Limb (tissue), 2 donors: ENCODE measurements at regions not wholly inside any gene's neighbourhood (a gene's known extent, or its start where the extent isn't known, plus 50 kb on each side); places are given as distances from the start of the nearest gene placed in this dataset.
"Not testable (repeated sequence)": the region's sequence is repeated elsewhere in the genome, so short reads cannot be mapped to it uniquely, and the experiment has no call there.

Experiments
- DNase-seq, 2 donors: peaks; one replicate each; pipeline ENCODE4 v3.0.0-alpha.2; 2016; ENCODE audit errors: extremely low spot score in 2 of 2

DNA sequence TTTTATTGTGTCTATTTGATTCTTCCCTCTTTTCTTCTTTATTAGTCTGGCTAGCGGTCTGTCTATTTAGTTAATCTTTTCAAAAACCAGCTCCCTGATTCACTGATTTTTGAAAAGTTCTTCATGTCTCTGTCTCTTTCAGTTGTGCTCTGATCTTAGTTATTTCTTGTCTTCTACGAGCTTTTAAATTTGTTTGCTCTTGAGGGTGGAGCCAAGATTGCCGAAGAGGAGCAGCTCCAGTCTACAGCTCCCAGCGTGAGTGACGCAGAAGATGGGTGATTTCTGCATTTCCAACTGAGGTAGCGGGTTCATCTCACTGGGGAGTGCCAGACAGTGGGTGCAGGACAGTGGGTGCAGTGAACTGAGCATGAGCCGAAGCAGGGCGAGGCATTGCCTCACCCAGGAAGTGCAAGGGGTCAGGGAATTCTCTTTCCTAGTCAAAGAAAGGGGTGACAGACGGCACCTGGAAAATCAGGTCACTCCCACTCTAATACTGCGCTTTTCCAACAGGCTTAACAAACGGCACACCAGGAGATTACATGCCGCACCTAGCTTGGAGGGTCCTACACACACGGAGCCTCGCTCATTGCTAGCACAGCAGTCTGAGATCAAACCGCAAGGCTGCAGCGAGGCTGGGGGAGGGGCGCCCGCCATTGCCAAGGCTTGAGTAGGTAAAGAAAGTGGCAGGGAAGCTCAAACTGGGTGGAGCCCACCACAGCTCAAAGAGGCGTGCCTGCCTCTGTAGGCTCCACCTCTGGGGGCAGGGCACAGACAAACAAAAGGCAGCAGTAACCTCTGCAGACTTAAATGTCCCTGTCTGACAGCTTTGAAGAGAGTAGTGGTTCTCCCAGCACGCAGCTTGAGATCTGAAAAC is 220.6 kb upstream of the IRAK1BP1 start:
- not testable (repeated sequence) for DNase-seq

DNA sequence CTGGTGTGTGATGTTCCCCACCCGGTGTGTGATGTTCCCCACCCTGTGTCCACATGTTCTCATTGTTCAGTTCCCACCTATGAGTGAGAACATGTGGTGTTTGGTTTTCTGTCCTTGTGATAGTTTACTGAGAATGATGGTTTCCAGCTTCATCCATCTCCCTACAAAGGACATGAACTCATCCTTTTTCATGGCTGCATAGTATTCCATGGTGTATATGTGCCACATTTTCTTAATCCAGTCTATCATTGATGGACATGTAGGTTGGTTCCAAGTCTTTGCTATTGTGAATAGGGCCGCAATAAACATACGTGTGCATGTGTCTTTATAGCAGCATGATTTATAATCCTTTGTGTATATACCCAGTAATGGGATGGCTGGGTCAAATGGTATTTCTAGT is 201.5 kb upstream of the IRAK1BP1 start:
- not testable (repeated sequence) for DNase-seq

DNA sequence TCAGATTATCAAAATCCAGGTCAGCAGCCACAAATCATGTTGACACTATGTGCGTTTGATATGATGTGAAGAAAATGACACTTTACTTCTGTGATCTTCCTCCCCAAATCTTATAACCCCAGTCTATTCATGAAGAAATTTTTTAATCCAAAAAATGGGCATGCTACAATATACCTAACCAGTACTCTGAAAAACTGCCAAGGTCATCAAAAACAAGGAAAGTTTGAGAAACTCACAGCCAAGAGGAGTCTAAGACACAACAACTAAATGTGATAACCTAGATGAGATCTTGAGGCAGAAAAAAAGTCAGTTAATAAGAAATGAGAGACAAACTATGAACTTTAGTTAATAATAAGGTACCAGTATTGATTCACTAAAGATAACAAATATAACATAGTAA is 200.6 kb upstream of the IRAK1BP1 start:
- DNase-seq = no peak

DNA sequence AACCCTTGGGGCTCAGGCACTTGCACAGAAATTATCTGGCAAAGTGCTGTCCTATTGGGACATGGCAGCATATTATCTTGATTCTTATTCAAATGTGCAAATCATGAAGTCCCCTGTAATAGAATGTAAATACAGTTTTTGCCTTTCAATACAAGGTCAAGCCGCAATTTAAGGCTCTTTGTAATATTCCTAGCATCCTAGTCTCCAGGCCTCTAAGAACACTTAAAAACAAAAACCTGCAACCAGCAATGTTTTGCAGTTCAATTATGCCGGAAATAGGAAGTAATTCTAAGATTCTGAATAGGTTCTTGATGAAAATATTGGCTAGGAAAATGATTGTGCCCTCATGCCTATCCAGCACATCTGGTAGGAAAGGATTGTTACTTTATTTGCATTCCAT is 197.2 kb upstream of the IRAK1BP1 start:
- DNase-seq = no peak

DNA sequence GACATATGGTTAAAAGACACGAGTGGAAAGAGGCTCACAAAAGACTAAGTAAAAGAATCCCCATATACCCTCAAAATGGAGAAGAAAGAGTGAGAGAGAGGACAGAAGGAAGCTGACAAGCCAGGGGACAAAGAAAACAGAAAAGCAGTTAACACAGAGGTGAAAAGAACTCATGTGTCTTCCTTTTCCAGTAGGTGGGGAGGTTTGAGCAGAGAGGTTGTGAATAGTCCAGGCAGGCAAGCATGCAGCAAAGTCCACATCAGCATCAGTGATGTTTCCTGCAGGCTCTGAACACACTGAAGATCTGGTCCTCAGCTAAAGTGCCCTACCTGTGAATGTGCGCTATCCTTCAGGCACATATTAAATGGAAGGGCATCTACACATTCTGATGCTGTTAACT is 196.5 kb upstream of the IRAK1BP1 start:
- no peak for DNase-seq

DNA sequence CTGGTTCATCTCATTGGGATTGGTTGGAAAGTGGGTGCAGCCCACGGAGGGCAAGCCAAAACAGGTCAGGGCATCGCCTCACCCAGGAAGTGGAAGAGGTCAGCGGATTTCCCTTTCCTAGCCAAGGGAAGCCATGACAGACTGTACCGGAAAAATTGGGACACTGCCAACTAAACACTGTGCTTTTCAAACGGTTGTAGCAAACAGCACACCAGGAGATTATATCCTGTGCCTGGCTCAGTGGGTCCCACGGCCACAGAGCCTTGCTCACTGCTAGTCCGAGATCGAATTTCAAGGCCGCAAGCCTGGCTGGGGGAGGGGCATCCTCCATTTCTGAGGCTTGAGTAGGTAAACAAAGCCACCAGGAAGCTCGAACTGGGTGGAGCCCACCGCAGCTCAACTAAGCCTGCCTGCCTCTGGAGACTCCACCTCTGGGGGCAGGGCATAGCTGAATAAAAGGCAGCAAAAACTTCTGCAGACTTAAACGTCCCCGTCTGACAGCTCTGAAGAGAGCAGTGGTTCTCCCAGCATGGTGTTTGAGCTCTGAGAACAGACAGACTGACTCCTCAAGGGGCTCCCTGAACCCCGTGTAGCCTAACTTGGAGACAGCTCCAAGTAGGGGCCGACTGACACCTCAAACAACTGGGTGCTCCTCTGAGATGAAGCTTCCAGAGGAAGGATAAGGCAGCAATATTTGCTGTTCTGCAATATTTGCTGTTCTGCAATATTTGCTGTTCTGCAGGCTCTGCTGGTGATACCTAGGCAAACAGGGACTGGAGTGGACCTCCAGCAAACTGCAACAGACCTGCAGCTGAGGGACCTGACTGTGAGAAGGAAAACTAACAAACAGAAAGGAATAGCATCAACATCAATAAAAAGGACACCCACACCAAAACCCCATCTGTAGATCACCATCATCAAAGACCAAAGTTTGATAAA is 191.0 kb upstream of the IRAK1BP1 start:
- not testable (repeated sequence) for DNase-seq

DNA sequence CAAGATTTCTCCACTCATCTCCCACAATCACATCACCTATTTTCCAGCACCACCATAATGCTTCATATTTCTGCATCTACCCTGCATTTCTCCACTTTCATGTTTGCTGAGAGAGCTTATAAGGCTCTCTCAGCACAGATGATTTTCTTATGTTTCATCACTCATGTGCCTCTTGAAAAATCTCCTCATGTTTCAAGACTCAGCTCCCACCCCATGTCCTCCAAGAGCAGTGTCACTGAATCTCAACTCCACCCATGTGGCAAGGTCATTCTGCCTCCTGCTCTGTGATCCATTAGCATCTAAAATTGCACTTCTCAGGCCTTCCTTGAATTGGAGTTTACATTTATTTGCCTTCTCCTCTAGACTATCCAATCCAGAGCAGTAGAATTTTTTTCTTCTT is 178.7 kb upstream of the IRAK1BP1 start:
- no peak for DNase-seq

DNA sequence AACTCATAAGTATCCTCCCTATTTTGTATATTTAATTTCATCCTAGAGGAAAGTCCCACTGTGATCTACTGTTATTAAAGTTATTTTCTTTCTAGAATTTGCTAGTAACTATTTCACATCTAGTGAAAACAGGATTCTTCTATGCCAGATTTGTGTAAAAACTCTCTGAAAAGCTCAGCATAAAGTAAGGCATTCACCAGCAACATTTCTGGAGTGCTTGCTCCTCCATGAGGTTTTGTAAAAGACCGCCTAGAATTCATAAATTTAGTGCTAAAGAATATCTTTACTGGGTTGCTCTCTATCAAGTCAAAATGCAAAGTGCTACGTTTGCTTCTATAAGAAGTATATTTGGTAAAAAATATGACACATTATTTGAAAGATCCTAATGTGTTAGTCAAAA is 173.5 kb upstream of the IRAK1BP1 start:
- no peak for DNase-seq

DNA sequence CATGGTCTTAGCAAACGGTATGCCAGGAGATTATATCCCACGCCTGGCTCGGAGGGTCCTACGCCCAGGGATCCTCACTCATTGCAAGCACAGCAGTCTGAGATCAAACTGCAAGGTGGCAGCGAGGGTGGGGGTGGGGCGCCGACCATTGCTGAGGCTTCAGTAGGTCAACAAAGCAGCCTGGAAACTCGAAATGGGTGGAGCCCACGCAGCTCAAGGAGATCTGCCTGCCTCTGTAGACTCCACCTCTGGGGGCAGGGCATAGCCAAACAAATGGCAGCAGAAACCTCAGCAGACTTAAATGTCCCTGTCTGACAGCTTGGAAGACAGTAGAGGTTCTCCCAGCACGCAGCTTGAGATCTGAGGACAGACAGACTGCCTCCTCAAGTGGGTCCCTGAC is 172.7 kb upstream of the IRAK1BP1 start:
- not testable (repeated sequence) for DNase-seq

DNA sequence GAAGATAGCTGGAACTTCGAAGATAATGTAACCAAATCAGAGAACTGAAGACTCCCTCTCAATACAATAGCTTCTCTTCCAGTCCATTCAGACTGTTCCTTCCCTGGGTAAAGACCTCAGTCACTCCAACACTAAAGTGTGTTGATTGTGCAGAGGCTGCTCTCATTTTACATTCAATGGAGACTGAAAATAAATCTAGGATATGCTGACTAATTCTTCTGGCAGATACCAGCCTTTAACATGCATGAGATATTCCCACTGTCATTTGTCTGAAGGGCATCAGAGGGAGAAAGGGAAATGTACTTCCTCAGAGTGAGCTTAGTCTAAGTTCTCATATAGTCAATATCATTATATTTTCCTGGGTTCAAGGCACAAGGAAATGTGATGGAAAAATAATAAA is 166.4 kb upstream of the IRAK1BP1 start:
- DNase-seq = no peak

DNA sequence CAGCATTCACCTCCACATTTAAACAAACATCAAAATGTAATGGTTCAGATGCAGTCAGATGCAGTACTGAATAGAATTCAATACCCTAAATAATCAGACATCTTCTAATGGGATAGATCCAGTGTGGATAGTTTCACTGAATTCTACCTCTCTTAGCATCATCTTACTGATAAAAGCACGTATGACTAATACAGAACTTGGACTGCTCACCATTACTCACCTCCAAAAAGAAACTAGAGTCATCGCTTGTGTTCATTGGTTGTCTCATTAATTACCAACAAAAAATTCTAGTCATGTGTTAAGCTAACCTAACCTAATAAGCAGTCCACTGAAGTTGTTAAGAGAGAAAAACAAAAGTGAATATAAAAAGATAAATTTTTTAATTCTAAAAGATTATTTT is 165.9 kb upstream of the IRAK1BP1 start:
- no peak for DNase-seq

DNA sequence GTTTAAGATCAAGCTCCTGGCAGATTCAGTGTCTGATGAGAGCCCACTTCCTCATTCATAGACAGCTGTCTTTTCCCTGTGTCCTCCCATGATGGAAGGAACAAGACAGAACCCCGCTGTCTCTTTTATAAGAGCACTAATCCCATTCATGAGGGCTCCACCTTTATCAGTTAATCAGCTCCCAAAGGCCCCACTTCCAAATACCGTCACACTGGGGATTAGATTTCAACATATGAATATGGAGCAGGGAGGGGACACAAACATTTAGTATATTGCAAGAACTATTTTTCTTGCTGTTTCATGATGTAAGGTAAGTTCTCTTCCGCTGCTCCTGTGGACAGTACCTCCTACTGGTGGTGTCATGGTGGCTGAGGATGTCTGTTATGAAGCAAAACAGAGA is 158.3 kb upstream of the IRAK1BP1 start:
- no peak for DNase-seq

DNA sequence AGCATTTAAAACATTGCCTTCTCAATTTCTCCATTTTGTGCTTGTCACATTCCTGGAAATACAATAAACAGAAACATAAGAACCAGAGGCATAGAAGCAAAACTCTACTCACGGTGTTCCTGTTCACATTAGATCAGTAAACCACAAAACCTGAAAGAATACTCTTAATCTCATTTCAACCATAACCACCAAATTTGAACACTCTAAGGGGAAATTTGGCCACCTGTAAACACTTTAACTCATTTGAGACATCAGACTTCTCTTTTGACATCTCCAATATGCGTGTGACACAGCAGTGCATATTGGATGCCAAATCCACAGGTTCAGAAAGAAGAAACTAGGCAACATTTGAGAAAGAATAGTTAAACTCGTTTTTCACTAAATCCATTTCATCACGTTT is 153.8 kb upstream of the IRAK1BP1 start:
- no peak for DNase-seq

DNA sequence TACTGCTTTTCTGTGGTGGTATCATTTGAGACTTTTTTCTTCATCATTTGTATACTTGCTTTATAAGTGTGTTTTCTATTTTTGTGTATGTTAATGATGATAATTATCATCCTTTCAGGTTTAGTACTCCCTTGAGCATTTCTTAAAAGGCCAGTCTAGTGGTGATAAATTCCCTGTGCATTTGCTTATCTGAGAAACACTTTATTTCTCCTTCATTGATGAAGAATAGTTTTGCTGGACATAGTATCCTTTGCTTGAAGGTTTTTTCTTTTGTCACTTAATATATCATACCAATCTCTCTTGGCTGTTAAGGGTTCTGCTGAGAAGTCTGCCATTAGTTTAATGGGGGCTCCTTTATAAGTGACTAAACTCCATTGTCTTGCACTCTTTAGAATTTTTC is 123.2 kb upstream of the IRAK1BP1 start:
- DNase-seq = no peak

DNA sequence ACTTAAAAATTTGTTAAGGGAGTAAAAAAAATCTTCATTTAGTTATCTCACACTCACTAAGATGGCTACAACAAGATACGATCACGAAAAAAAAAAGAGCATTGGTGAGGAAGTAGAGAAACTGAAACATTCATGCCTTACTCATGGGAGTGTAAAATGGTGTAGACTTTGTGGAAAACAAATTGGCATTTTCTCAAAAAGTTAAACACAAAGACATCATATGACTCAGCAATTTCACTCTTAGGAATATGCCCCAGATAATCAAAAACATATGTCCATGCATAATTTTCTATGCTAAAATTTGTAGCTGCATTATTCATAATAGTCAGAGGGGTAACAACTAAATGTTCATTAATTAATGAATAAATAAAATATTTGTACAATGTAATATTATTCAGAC is 120.9 kb upstream of the IRAK1BP1 start:
- DNase-seq = no peak

DNA sequence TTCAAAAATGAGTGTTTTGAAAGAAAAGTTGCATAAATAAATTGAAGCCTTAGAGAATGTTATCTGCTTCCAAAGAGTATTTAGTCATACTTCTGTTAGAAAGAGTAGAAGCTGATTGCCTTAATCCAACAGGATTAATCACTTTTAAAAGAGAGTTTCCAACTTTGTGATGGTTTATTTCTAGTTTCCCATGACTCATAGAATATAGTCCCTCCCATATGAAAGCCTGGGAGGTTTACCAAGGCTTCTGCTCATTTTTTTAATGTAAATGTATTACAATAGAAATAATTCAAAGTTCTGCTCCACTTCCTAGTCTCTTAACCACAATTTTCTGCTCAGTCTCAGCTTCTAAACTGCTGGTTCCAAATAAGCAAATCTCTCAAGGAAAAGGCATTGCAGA is 118.0 kb upstream of the IRAK1BP1 start:
- no peak for DNase-seq

DNA sequence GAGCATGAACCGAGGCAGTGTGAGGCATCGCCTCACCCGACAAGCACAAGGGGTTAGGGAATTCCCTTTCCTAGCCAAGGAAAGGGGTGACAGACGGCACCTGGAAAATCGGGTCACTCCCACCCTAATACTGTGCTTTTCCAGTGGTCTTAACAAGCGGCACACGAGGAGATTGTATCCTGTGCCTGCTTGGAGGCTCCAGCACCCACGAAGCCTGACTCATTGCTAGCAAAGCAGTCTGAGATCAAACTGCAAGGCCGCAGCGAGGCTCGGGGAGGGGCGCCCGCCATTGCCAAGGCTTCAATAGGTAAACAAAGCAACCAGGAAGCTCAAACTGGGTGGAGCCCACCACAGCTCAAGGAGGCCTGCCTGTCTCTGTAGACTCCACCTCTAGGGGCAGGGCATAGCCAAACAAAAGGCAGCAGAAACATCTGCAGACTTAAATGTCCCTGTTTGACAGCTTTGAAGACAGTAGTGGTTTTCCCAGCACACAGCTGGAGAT is 109.0 kb upstream of the IRAK1BP1 start:
- DNase-seq = not testable (repeated sequence)

DNA sequence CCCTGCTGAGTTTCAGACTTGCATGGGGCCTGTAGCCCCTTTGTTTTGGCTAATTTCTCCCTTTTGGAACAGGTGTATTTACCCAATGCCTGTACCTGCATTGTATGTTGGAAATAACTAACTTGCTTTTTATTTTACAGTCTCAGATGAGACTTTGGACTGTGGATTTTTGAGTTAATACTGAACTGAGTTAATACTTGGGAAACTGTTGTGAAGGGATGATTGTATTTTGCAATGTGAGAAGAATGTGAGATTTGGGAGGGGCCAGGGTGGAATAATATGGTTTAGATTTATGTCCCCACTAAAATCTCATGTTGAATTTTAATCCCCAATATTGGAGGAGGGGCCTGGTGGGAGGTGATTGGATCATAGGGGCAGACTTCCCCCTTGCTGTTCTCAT is 99.1 kb upstream of the IRAK1BP1 start:
- no peak for DNase-seq

DNA sequence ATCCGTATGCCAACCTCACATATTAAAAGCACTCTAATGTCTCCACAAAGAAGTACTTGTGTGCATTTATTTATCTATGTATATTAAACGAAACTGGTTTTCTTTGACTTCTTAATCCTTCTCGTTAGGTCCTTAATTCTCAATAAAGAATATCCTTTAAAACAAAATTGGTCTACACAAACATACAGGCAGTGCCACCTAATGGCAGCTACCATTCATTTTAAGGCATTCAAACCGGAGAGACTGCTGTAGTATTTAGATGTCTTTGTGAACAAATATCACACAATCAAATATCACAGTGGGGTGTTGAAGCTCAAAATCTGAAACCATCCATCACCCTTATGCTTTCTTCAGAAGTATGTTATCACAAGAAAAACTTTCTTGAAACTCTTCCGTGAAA is 96.6 kb upstream of the IRAK1BP1 start:
- DNase-seq = no peak

DNA sequence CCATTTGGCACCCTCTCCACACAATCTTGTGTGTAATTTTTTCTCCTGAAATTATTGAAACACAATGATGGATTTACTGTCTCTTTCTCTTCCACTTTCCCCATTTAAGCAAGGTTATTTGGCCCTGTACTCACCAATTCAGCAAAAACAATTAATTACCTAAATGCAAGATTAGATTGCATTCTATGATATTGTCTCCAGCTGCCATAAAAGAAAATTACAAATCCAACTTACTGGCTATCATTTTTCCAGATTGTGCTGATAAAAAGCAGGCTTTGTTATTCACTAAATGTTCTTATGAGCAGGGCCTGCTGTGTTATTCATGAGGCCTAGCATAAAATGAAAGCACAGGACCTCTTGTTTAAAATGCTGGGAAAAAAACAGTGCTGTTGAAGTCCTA is 95.8 kb upstream of the IRAK1BP1 start:
- DNase-seq = no peak

DNA sequence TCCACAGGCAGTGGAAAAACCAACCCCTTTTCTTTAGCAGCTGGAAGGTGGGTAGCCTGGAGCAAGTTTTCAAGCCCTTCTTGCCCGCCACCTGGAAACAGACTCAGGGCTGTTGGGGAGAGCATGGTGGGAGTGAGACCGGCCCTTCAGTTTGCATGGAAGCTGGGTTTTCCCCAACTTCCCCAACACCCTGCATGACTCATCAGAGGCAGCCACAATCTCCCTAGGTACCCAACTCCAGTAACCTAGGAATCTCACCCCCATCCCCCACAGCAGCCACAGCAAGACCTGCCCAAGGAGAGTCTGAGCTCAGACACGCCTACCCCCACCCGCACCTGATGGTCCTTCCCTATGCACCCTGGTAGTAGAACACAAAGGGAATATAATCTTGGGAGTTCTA is 86.3 kb upstream of the IRAK1BP1 start:
- DNase-seq = no peak

DNA sequence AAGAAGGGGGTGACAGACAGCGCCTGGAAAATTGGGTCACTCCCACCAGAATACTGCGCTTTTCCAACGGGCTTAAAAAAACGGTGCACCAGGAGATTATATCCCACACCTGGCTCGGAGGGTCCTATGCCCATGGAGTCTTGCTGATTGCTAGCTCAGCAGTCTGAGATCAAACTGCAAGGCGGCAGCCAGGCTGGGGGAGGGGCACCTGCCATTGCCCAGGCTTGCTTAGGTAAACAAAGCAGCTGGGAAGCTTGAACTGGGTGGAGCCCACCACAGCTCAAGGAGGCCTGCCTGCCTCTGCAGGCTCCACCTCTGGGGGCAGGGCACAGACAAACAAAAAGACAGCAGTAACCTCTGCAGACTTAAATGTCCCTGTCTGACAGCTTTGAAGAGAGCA is 84.0 kb upstream of the IRAK1BP1 start:
- DNase-seq = not testable (repeated sequence)
